ENCODE measurements at regions not wholly inside any gene's neighbourhood (a gene's known extent, or its start where the extent isn't known, plus 50 kb on each side); places are given as distances from the start of the nearest gene placed in this dataset.

GRCh38 chr6:92701425-92702096 is 717.8 kb downstream of the EPHA7 start:
- TF ChIP-seq CTCF (IDR thresholded peaks at IDR 0.05) (no peak), POLR2A (IDR thresholded peaks at IDR 0.05) (no peak)
